Anterior cingulate cortex (tissue), 58 donors: ENCODE measurements at regions not wholly inside any gene's neighbourhood (a gene's known extent, or its start where the extent isn't known, plus 50 kb on each side); places are given as distances from the start of the nearest gene placed in this dataset.

ENCODE experiments used
- DNase-seq, 58 donors: peaks; one replicate each; lab custom pipeline; 2025; lab: John Stamatoyannopoulos, UW

DNA sequence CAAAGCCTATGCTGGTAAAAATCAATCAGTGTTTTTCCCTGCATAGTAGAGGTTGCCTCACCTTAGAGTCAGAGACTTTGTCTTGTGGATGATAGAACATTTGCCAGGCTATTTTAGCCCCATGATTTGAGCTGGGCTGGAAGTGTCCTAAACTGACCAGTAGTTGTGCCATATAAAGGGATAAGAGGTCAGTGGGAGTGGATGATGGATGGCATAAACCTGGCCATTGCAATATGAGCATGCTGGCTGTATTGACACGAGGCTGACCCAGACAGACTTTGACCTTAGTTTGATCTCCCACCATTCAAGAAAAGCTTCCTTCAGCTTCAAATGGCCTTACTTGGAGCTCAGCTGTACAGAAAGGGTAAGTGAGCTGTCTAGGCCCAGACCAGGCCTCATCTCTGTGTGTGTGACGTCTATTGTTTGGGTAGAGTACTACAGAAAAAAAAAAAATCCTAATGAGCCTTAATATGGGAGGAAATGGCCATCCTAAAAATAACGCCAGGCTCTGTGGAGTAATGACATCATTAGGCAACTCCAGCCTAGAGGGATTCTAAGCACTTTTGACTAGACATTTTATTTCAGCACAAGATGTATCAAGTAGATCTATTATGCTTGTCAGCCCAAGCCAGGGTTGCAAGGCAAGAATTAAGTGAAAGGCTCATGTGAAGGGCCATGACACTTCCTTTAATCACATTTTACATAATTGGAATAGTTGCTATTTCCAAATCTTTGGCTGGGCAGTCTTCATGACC is 51.3 kb upstream of the CADM1 start:
- no peak for DNase-seq
